PC-3 (cell line): ENCODE measurements at regions not wholly inside any gene's neighbourhood (a gene's known extent, or its start where the extent isn't known, plus 50 kb on each side); places are given as distances from the start of the nearest gene placed in this dataset.

ENCODE experiments used
- ATAC-seq: fragments of 200-7000 bp; cut with Tn5 transposase; 2 replicates; pipeline ENCODE4 v1.9.1; 2020; ENCODE audit warnings: mild to moderate bottlenecking, moderate library complexity
- BruUV-seq: library from RNA; stranded (reverse); fragments of 400-500 nt; replicated peaks from 2 replicates; lab custom pipeline; 2021; lab: Mats Ljungman, UMichigan
- CTCF ChIA-PET: fragments of 300-600 bp; sonication (Branson Sonifier 250); formaldehyde crosslinking; loops from one replicate; lab custom pipeline; 2022; ENCODE audit warnings: antibody characterized with exemption; lab: Charles Lee
- POLR2A ChIA-PET: fragments of 300-600 bp; sonication (Branson Sonifier 250); formaldehyde crosslinking; loops from one replicate; lab custom pipeline; 2022; ENCODE audit warnings: antibody characterized with exemption; ENCODE audit not compliant: unreplicated experiment; lab: Charles Lee
- DNase-seq: peaks from one replicate; pipeline ENCODE4 v3.0.0-alpha.2; 2015
- H2AFZ ChIP-seq: fragments of 300-600 bp; sonication (generic); 2 replicates; pipeline ENCODE4 v1.6.0; 2016; ENCODE audit warnings: antibody characterized with exemption, low read length
- H3F3A ChIP-seq: fragments of 300-600 bp; sonication (generic); one replicate; pipeline ENCODE4 v1.6.0; 2017; ENCODE audit warnings: antibody characterized with exemption, low read length, control low read depth, mild to moderate bottlenecking; ENCODE audit not compliant: unreplicated experiment
- H3K27ac ChIP-seq: fragments of 300-600 bp; sonication (generic); 2 replicates; pipeline ENCODE4 v1.5.1; 2016; ENCODE audit warnings: mild to moderate bottlenecking, low read length
- H3K27me3 ChIP-seq: fragments of 300-600 bp; sonication (generic); 2 replicates; pipeline ENCODE4 v1.6.1; 2016; ENCODE audit warnings: low read length, mixed read lengths
- H3K36me3 ChIP-seq: fragments of 300-600 bp; sonication (generic); 2 replicates; pipeline ENCODE4 v1.6.1; 2016; ENCODE audit warnings: low read depth, mixed run types, low read length, mixed read lengths
- H3K4me1 ChIP-seq: fragments of 300-600 bp; sonication (generic); 2 replicates; pipeline ENCODE4 v1.5.1; 2016; ENCODE audit warnings: low read length; ENCODE audit not compliant: insufficient read depth
- H3K4me2 ChIP-seq: fragments of 300-600 bp; sonication (generic); 2 replicates; pipeline ENCODE4 v1.6.0; 2016; ENCODE audit warnings: low read length
- H3K4me3 ChIP-seq: fragments of 300-600 bp; sonication (generic); 2 replicates; pipeline ENCODE4 v1.5.1; 2016; ENCODE audit warnings: mild to moderate bottlenecking, low read length, mixed read lengths
- H3K79me2 ChIP-seq: fragments of 300-600 bp; sonication (generic); 2 replicates; pipeline ENCODE4 v1.6.1; 2017; ENCODE audit warnings: low read length, mixed read lengths
- H3K9ac ChIP-seq: fragments of 300-600 bp; sonication (generic); 2 replicates; pipeline ENCODE4 v1.6.0; 2016; ENCODE audit warnings: mild to moderate bottlenecking, low read length
- H3K9me2 ChIP-seq: fragments of 300-600 bp; sonication (generic); replicated peaks from 2 replicates; pipeline ENCODE4 v1.6.1; 2016; ENCODE audit warnings: mixed run types, low read length, mixed read lengths
- H3K9me3 ChIP-seq: fragments of 300-600 bp; sonication (generic); 2 replicates; pipeline ENCODE4 v1.6.1; 2016; ENCODE audit warnings: low read length, mixed read lengths
- H4K20me1 ChIP-seq: fragments of 300-600 bp; sonication (generic); 2 replicates; pipeline ENCODE4 v1.6.1; 2016; ENCODE audit warnings: low read length, mixed read lengths
- EZH2 ChIP-seq: fragments of 300-600 bp; sonication (generic); IDR thresholded peaks from one replicate; pipeline ENCODE4 v1.6.1; 2017; ENCODE audit warnings: antibody characterized with exemption, mild to moderate bottlenecking, low read length; ENCODE audit not compliant: unreplicated experiment
- EZH2phosphoT487 ChIP-seq: fragments of 300-600 bp; sonication (generic); IDR thresholded peaks from 2 replicates; pipeline ENCODE4 v1.6.1; 2018; ENCODE audit warnings: mild to moderate bottlenecking, antibody characterized with exemption, low read length, borderline replicate concordance
- intact Hi-C: fragments of 100-400 bp; cut with micrococcal nuclease; formaldehyde crosslinking; loops from 2 replicates; pipeline ENCODE4 v1.9.0; 2023
- TF ChIP-seq, protein P1 (sequence below): fragments of 300-600 bp; sonication (generic); conservative IDR thresholded peaks from 2 replicates; pipeline ENCODE4 v1.5.1; 2017; ENCODE audit warnings: antibody characterized with exemption, low read depth, mild to moderate bottlenecking, low read length

DNA sequence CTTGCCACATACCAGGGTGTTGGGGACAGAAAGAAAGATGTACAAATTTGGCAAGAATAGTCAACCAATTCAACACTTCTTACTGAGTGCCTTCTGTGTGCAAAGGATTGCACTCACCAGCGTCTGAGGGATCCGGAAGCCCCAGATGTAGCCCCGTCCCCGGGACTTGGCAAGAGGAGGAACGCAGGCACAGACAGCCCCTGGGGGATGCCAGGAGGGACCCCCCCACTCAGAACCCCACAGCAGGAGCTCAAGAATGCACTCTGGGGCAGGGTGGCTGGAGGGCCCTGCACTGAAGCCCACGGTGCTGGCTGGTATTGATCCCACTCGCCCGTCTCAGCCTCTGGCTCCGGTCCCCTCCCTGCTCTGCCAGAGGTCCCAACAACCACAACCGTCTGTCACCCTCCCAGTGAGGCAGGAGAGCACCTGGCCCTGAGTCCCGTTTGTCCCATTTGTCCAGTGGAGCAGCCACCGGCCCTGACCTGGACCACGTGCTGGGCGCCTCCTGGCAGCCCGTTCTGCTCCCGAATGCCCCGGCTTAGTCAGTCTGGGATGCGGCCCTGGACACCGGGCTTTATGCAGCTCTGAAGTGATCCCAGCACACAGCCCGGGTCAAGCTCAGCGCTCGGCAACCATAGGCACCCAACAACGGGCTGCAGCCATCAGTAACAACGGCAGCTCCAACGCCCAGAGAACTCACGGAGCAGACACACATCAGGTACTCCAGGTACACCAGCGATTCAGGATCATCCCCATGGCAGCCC is 128.7 kb downstream of the DLL1 start:
- Histone ChIP-seq H3K4me1 (no peaks in the 10 kb centered on the region), H3K27ac (no peak overlapping the region), H3K79me2 (no peaks in the 10 kb centered on the region), H4K20me1 (no peaks in the 10 kb centered on the region), H2AFZ (no peak overlapping the region), H3K9me3 (no peaks in the 10 kb centered on the region), H3K4me3 (no peak overlapping the region), H3K27me3 (no peaks in the 10 kb centered on the region), H3K9ac (no peak overlapping the region), H3K9me2 (no peaks in the 10 kb centered on the region), H3F3A (no peaks in the 10 kb centered on the region), H3K36me3 (no peaks in the 10 kb centered on the region), H3K4me2 (no peak overlapping the region)
- TF ChIP-seq, protein P1, sequence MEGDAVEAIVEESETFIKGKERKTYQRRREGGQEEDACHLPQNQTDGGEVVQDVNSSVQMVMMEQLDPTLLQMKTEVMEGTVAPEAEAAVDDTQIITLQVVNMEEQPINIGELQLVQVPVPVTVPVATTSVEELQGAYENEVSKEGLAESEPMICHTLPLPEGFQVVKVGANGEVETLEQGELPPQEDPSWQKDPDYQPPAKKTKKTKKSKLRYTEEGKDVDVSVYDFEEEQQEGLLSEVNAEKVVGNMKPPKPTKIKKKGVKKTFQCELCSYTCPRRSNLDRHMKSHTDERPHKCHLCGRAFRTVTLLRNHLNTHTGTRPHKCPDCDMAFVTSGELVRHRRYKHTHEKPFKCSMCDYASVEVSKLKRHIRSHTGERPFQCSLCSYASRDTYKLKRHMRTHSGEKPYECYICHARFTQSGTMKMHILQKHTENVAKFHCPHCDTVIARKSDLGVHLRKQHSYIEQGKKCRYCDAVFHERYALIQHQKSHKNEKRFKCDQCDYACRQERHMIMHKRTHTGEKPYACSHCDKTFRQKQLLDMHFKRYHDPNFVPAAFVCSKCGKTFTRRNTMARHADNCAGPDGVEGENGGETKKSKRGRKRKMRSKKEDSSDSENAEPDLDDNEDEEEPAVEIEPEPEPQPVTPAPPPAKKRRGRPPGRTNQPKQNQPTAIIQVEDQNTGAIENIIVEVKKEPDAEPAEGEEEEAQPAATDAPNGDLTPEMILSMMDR, result no peak
- TF ChIP-seq EZH2phosphoT487 (no peak), EZH2 (no peak)
- no TSS peak for BruUV-seq
- ChIA-PET CTCF (no interaction called here), POLR2A (no interaction called here)
- intact Hi-C loops, result no loop called here
- DNase-seq (no peak), ATAC-seq (no peak)

DNA sequence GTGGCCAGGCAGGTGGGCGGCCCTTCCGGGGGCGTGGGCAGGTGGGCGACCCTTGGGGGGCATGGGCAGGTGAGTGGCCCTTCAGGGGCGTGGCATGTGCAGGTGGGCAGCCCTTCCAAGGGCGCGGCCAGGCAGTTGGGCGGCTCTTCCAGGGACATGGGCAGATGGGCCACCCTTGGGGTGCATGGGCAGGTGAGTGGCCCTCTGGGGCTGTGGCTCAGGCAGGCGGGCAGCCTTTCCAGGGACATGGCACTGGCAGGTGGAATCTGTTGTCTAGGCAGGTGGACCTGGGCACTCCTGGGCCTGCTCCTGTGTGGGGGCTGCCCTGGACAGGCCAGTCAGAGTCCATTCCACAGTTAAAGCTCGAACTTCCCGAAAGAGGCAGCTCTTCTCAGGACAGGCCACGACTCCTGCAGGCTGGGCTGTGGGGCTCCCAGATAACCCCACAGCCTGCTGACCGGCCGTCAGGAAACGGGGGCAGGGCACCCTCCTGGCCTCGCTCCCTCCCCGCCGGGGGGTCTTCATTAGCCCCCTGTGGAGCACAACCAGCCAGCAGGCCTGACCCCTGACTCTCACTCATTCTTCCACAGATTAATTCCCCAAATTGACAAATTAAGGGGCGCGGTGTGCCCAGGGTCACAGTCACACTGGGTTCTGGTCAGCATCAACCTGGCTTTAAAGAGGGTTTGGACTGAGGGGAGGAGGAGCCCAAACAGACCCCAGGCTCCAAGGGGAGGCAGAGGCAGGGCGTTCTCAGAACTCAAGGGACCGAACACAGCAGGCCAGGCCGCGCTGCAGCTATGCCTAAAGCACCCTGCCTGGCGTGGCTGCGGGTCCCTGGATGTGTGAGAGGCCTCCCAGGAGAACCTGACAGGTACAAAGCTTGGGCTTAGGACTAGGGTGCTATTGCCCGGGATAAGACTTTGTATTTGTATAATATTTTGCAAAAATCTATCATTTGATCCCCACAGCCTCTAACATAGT is 130.0 kb downstream of the DLL1 start:
- POLR2A ChIA-PET, result no interaction called here

More for the DNA sequence above, 130.0 kb downstream of the DLL1 start:
- no peak overlapping the region for H3K4me3 ChIP-seq
- CTCF ChIA-PET, result no interaction called here
- H3K27ac ChIP-seq, result no peak overlapping the region
- ATAC-seq (no peak), DNase-seq (no peak)
- no peak overlapping the region for H3K4me2 ChIP-seq
- no peaks in the 10 kb centered on the region for H3K36me3 ChIP-seq
- no peaks in the 10 kb centered on the region for H3K4me1 ChIP-seq
- H3K27me3 ChIP-seq, result no peaks in the 10 kb centered on the region
- no peaks in the 10 kb centered on the region for H4K20me1 ChIP-seq
- no peak overlapping the region for H3K9ac ChIP-seq
- no peak overlapping the region for H2AFZ ChIP-seq
- no TSS peak for BruUV-seq
- intact Hi-C loops, result no loop called here
- H3K9me2 ChIP-seq, result no peaks in the 10 kb centered on the region
- H3F3A ChIP-seq, result no peaks in the 10 kb centered on the region
- no peaks in the 10 kb centered on the region for H3K9me3 ChIP-seq
- TF ChIP-seq, protein P1, result no peak
- no peak for TF ChIP-seq EZH2phosphoT487
- TF ChIP-seq EZH2, result no peak
- no peaks in the 10 kb centered on the region for H3K79me2 ChIP-seq
